HG02884 (cell line): ENCODE measurements at regions not wholly inside any gene's neighbourhood (a gene's known extent, or its start where the extent isn't known, plus 50 kb on each side); places are given as distances from the start of the nearest gene placed in this dataset.
"Not testable (repeated sequence)": the region's sequence is repeated elsewhere in the genome, so short reads cannot be mapped to it uniquely, and the experiment has no call there.

Experiments
- ATAC-seq: cut with Tn5 transposase; IDR thresholded peaks from one replicate; pipeline ENCODE4 v1.9.1; 2021; ENCODE audit warnings: mild to moderate bottlenecking, moderate library complexity; ENCODE audit not compliant: unreplicated experiment

GRCh38 chr6:90694802-90695201, 107.9 kb upstream of the MAP3K7 start:
- ATAC-seq: no peak

- no peak for ATAC-seq
These were observed 105.0 kb upstream of the MAP3K7 start for GRCh38 chr6:90691823-90692222.

GRCh38 chr6:90689172-90689571, 102.3 kb upstream of the MAP3K7 start:
- no peak for ATAC-seq

- no peak for ATAC-seq
These were observed 101.0 kb upstream of the MAP3K7 start for GRCh38 chr6:90687775-90688380.

GRCh38 chr6:90681863-90682262, 95.0 kb upstream of the MAP3K7 start:
- no peak for ATAC-seq

GRCh38 chr6:90678049-90678779, 91.3 kb upstream of the MAP3K7 start:
- ATAC-seq: no peak

GRCh38 chr6:90677440-90677839, 90.6 kb upstream of the MAP3K7 start:
- ATAC-seq: no peak

- ATAC-seq: no peak
These were observed 89.8 kb upstream of the MAP3K7 start for GRCh38 chr6:90676516-90677300.

DNA sequence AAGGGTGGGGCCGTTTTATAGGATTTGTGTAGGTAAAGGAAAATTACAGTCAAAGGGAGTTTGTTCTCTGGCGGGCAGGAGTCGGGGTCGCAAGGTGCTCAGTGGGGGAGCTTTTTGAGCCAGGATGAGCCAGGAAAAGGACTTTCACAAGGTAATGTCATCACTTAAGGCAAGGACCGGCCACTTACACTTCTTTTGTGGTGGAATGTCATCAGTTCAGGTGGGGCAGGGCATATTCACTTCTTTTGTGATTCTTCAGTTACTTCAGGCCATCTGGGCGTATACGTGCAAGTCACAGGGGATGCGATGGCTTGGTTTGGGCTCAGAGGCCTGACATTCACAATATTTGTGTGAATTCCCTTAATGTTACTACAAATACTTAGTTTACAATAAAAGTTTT, 88.2 kb upstream of the MAP3K7 start:
- ATAC-seq: not testable (repeated sequence)

DNA sequence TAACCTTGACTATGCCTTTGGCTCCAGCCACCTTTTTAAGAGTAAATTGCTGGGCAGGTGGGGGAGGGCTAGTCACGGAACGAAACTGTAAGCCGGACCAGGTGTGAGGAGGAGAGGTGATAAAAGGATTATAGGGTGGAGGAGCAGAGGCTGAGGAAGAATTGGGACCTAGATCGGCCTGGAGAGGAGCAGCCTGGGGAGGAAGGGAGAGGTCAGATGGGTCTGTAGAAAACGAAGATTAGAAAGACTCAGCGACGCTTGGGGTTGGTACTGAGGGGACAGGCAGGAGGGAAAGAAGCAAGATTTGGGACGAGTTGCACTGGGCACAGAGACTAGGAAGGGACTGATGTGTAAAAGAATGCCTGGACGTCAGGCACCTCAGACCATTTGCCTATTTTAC, 87.2 kb upstream of the MAP3K7 start:
- not testable (repeated sequence) for ATAC-seq

- ATAC-seq: no peak
These were observed 83.0 kb upstream of the MAP3K7 start for GRCh38 chr6:90669846-90670245.

GRCh38 chr6:90669420-90669819, 82.5 kb upstream of the MAP3K7 start:
- no peak for ATAC-seq

- ATAC-seq: no peak
These were observed 81.3 kb upstream of the MAP3K7 start for GRCh38 chr6:90668141-90668540.

DNA sequence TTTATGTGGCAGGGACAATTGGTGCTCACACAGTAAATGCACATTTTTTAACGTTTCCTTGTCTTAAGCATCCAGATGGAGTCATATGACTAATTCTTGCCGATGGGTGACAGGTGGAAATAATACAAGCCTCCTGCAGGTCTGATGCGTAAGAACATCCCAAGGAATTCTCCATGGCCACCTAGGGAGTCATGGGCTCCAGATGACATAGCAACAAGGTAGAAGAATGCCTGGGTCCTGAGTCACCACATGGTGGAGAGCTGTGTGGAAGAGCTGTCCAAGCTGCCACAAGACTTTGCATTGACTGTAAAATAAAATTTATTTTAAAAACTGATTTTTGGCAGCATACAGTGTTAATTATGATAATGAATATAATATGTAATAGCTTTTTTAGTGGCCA, 77.0 kb upstream of the MAP3K7 start:
- ATAC-seq: no peak

- ATAC-seq: no peak
These were observed 76.2 kb upstream of the MAP3K7 start for GRCh38 chr6:90663106-90663505.

- no peak for ATAC-seq
These were observed 74.1 kb upstream of the MAP3K7 start for GRCh38 chr6:90660931-90661330.

- no peak for ATAC-seq
These were observed 71.6 kb upstream of the MAP3K7 start for GRCh38 chr6:90658497-90658896.

DNA sequence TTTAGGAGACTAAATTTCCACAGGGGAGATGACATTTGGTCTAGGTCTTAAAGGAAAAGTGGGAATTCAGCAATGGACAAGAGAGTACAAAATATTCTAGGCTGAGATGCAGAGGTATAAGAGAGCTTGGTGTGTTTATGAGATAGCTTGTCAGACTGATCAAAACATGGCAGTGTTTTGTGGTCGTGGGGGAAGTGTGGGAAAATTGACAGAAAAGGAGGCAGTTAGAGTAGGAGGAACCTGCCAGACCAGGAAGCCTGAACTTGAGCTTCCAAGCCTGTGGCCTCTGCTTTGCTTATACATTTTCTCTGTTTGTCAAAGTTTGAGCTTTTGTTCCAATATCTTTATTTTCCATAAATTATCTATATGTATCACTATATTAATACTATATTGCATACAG, 69.5 kb upstream of the MAP3K7 start:
- ATAC-seq: no peak

DNA sequence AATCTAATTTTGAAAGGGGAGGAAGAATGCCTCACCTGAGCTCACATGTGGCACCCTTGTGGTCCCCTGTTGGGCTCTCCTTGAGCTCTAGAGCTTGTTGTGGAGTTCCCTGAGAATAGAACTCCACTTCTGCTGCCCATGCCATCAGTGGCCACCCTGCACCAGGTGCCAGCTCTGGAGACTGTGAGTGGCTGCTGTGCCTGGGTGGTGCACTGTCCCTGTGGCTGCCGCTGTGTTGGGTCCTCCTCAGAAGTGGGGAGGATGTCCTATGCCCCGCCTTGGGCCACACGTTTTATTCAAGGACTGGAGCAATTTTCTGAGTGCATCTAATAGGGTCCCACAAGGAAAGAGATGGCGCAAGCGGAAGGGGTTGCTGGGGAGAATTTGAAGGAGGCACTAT, 67.9 kb upstream of the MAP3K7 start:
- no peak for ATAC-seq

DNA sequence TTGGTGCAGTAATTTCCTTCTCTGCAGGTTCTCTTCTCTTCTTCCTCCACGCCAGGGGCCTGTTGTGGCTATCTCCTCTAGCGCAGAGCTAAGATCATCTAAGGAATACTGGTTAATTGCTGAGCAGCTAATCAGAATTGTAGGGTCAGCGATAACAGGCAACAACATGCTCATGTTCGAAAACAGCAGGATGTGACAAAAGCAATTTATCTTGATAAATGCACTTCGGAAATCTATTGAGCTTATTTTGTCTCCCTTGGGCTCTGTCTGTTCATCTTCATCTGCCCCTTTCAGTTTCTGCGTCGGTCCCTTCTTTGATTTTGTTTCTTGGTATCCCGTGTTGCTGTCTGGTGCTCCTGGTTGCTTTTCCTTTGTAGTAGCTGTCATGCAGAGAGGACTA, 67.3 kb upstream of the MAP3K7 start:
- no peak for ATAC-seq

DNA sequence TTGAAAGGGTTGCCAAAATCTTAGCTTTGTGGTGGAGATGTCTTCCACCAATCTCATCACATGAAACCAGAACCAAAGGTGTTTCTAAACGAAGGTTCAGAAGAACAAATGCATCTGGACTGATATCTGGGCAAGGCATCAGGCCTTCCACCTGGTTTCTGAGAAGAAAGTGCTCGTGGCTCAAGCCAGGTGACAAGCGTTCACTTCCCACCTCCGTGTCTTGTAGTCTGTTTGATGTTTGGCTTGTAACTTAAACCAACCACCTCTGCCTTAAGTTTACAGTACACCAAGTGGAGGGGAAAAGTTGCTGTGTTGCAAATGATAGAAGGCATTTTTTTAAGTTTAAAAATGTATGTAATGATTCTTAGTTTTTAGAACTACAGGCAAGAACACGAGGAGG, 66.9 kb upstream of the MAP3K7 start:
- no peak for ATAC-seq
